WTC11 (cell line): ENCODE measurements at regions not wholly inside any gene's neighbourhood (a gene's known extent, or its start where the extent isn't known, plus 50 kb on each side); places are given as distances from the start of the nearest gene placed in this dataset.

Experiments
- CTCF ChIP-seq: fragments of 200-600 bp; IDR thresholded peaks from 2 replicates; pipeline ENCODE4 v1.8.0; 2022; ENCODE audit warnings: antibody characterized with exemption
- NFATC4 ChIP-seq: fragments of 250-450 bp; sonication (Bioruptor Pico); IDR thresholded peaks from 2 replicates; pipeline ENCODE4 v1.9.0; 2021; ENCODE audit warnings: mild to moderate bottlenecking
- SMAD3 ChIP-seq: sonication (generic); formaldehyde crosslinking; IDR thresholded peaks from 2 replicates; pipeline ENCODE4 v1.8.0; 2022; ENCODE audit warnings: missing genetic modification reagents, mild to moderate bottlenecking, borderline replicate concordance
- ZBTB43 ChIP-seq: sonication (generic); formaldehyde crosslinking; IDR thresholded peaks from 2 replicates; pipeline ENCODE4 v1.8.1; 2023; ENCODE audit warnings: mild to moderate bottlenecking, missing genetic modification reagents
- ZNF121 ChIP-seq: sonication (generic); formaldehyde crosslinking; IDR thresholded peaks from 2 replicates; pipeline ENCODE4 v1.8.0; 2023; ENCODE audit warnings: missing genetic modification reagents
- ZNF138 ChIP-seq: sonication (generic); formaldehyde crosslinking; conservative IDR thresholded peaks from 2 replicates; pipeline ENCODE4 v1.8.1; 2022; ENCODE audit warnings: mild to moderate bottlenecking, moderate library complexity, missing genetic modification reagents
- ZNF396 ChIP-seq: fragments of 250-450 bp; sonication (Bioruptor Pico); IDR thresholded peaks from 2 replicates; pipeline ENCODE4 v1.8.0; 2021; ENCODE audit warnings: mild to moderate bottlenecking, moderate library complexity, borderline replicate concordance
- TF ChIP-seq, protein P1 (sequence below): sonication (generic); formaldehyde crosslinking; IDR thresholded peaks from 2 replicates; pipeline ENCODE4 v1.8.0; 2022; ENCODE audit warnings: mild to moderate bottlenecking, missing genetic modification reagents
- TF ChIP-seq, protein P2 (sequence below): sonication (generic); formaldehyde crosslinking; IDR thresholded peaks from 2 replicates; pipeline ENCODE4 v1.8.0; 2022; ENCODE audit warnings: mild to moderate bottlenecking, missing genetic modification reagents
- TF ChIP-seq, protein P3 (sequence below): sonication (generic); formaldehyde crosslinking; IDR thresholded peaks from 2 replicates; pipeline ENCODE4 v1.8.1; 2023; ENCODE audit warnings: mild to moderate bottlenecking, missing genetic modification reagents

- TF ChIP-seq ZNF138 (CRISPR knock-in tag) (no peak), CTCF (no peak), ZNF121 (CRISPR knock-in tag) (no peak), ZNF396 (CRISPR knock-in tag) (no peak), ZBTB43 (CRISPR knock-in tag) (no peak), NFATC4 (CRISPR knock-in tag) (no peak), SMAD3 (CRISPR knock-in tag) (no peak)
- TF ChIP-seq, protein P1, sequence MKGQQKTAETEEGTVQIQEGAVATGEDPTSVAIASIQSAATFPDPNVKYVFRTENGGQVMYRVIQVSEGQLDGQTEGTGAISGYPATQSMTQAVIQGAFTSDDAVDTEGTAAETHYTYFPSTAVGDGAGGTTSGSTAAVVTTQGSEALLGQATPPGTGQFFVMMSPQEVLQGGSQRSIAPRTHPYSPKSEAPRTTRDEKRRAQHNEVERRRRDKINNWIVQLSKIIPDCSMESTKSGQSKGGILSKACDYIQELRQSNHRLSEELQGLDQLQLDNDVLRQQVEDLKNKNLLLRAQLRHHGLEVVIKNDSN (CRISPR knock-in tag): no peak
- TF ChIP-seq, protein P2, sequence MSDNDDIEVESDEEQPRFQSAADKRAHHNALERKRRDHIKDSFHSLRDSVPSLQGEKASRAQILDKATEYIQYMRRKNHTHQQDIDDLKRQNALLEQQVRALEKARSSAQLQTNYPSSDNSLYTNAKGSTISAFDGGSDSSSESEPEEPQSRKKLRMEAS (CRISPR knock-in tag): no peak
- TF ChIP-seq, protein P3, sequence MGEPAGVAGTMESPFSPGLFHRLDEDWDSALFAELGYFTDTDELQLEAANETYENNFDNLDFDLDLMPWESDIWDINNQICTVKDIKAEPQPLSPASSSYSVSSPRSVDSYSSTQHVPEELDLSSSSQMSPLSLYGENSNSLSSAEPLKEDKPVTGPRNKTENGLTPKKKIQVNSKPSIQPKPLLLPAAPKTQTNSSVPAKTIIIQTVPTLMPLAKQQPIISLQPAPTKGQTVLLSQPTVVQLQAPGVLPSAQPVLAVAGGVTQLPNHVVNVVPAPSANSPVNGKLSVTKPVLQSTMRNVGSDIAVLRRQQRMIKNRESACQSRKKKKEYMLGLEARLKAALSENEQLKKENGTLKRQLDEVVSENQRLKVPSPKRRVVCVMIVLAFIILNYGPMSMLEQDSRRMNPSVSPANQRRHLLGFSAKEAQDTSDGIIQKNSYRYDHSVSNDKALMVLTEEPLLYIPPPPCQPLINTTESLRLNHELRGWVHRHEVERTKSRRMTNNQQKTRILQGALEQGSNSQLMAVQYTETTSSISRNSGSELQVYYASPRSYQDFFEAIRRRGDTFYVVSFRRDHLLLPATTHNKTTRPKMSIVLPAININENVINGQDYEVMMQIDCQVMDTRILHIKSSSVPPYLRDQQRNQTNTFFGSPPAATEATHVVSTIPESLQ: no peak
Measured at GRCh38 chr6:133040803-133041419, 200.2 kb upstream of the EYA4 start.
